NCI-H446 (cell line): ENCODE measurements at regions not wholly inside any gene's neighbourhood (a gene's known extent, or its start where the extent isn't known, plus 50 kb on each side); places are given as distances from the start of the nearest gene placed in this dataset.

Source experiments
- DNase-seq, 2 experiments: peaks; one replicate each; lab custom pipeline; 2025; lab: John Stamatoyannopoulos, UW

DNA sequence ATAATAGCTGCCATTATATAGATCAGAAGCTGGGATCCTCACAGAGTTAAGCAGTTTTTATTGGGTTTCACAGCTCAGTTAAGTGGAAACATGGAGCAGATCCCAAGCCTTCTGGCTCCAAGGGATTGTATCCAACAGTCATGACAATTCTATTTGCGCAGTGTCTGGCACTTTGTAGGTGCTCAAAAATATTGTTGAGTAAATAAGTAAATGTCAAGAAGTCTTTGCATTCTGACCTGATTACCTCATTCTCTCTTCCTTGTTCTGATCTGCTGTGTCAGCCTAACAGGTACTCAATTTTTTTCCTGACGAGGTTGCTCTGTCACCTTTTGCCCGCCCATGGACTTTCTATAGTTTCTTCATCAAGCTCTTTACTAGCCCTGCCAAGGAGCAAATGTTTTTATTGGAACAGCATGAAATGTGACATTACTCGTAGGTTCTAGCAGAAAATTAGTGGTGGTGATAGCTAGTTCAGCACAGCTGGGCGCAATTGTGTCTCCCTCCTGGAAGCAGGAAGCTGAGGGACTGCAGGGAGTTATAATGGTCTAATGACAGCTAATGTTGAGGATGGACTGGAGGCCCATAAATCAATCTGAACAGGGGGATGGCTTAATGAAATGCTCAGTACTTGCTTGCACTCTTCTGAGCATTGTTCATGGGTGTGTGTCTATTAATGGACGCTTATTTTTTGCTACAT is 680.2 kb downstream of the CCSER2 start:
- DNase-seq = peak in 1 of 2 experiments; percentile 26

DNA sequence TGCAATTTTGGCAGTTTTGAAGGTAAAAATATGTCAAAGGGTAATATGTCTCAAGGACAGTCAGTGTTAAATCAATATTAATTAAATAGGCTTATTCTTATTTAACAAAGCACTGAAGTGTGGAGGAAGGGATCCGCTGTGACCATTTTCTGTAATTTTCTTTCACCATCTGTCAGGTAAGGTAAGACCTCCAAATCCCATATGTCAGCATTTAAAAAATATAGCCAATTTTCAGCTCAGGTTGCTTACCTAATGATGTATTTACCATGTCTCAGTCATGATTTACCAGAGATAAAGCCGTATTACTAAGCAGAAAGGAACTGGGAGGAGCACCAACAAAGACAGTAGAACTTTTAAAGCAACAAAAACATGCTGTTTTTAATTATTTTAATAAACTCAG is 683.9 kb downstream of the CCSER2 start:
- DNase-seq = no peak

DNA sequence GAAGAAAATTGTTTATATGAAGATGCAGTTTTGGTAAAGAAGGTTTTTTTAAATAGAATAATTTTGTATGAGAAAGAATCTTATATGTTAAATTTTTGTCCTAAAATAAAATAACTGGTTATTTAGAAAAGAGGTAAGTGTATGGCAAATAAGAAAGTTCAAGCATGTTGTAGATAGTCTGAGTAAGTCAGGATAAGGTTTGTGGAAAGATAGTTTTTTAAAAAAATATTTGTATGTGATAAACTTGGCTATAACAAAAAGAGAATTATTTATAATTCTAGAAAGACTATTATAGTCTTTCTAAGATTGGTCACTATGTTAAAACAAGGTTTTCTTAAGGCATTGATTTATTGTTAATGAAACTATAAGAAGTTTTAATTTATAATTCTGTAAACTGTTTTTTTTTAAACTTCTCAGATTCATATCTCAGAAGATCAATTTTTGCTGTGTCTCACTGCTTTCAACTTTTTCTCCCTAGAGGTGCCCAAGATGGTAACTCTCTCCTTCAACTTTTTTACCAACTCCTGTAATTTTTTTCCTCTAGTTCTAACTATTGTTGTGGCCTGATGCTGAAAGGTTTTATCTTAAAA is 698.6 kb downstream of the CCSER2 start:
- DNase-seq = no peak

DNA sequence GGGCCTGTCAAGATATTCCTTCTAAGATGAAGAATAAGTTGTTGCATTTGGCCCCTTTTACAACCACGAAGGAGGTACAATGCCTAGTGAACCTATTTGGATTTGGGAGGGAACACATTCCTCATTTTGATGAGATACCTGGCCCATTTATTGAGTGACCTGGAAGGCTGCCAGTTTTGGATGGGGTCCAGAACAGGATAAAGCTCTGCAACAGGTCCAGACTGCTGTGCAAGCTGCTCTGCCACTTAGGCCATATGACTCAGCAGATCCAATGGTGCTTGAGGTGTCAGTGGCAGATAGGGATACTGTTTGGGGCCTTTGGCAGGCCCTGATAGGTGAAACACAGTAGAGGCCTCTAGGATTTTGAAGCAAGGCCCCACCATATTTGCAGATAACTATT is 704.6 kb downstream of the CCSER2 start:
- DNase-seq = no peak

DNA sequence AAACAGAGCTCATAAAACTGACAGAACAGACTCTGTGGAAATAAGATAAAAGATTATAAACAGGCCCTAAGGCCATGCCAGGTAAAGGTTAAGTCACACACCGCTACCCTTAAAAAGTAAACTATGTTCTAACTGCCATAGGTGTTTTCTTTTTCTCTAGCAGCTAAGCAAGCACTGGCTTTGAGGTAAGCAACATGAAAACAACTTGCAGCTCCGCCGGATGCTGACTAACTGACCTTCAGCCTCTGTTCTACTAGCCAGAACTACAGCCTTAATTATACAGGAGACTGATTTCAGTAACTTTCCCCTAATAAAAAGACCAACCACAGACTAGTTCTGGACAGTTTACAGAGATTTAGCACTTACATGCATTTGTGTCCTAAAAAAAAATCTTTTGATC is 708.3 kb downstream of the CCSER2 start:
- DNase-seq = no peak

DNA sequence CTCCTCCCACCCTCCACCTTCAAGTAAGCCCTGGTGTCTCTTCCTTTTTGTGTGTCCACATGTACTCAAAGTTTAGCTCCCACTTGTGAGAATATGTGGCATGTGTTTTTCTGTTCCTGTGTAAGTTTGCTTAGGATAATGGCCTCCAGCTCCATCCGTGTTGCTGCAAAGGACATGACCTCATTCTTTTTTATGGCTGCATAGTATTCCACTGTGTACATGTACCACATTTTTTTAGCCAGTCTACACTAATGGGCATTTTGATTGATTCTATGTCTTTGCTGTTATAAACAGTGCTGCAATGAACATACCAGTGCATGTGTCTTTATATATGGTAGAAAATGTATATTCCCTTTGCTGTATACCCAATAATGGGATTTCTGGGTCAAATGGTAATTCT is 710.9 kb downstream of the CCSER2 start:
- no peak for DNase-seq

DNA sequence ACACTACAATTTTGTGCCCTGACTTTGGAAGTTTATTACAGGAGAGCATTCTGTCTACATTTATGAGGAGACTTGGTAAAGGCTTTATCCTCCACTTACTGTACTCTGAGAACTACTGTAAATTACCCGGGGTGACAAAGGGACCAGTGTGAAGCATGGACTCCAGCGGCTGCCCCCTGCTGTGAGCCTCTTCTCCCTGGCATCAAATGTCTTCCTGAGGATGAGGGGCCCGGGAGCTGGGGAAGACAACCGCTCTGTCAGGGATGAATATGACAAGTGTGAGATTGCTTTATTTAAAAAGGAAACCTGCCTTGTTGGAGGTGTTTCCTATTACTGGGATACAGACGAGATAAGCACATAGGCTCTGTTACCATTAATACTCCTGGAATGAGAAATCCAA is 714.8 kb downstream of the CCSER2 start:
- no peak for DNase-seq

DNA sequence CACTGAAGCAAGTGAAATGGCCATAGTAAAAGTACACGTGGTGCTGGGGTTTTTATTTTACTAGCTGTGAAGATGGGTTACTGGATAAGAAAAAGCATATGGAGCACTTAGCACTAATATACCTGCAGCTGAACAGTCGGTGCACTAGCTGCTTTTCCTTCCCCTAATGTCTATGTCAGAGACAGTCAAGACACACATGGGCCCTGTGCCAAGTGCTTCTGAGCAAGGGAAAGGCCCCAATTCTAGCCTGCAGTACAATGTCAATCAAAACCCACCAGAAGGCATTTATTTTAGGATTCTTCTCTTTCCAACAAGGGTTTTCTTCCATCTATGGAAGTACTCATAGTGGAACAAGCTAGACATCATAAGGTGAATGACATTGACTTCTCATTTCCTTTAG is 716.7 kb downstream of the CCSER2 start:
- peak in 1 of 2 experiments; percentile 1 for DNase-seq

DNA sequence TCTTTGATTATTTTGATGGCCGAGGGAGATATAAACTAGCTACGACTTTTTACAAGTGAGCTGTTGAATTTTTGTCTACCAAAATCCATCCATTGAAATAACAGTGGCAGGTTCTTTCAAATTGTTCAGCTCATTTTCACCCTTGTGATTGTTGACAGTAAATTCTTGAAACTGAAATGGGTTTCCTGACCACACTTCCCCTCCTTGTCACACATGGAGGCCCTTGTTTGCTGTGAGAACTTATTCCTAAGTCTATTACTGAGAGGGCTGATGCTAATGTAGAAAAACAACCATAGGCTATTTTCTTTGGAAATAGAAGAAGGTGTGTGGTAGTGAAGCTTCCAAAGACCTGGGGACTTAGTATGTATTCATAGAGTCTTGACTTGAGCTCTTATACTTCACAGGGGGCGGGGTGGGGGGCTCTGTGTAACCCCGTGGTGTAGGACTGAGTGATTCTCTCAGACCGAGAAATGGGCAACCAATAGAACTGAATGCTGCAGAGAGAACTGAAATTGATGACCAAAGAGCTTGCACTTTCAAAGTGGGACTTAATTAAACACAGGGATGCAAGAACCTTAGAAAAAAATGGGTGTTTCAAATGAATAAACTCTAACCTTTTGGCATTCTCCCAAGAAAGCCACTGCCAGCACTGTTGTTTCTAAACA is 718.9 kb downstream of the CCSER2 start:
- DNase-seq = no peak

DNA sequence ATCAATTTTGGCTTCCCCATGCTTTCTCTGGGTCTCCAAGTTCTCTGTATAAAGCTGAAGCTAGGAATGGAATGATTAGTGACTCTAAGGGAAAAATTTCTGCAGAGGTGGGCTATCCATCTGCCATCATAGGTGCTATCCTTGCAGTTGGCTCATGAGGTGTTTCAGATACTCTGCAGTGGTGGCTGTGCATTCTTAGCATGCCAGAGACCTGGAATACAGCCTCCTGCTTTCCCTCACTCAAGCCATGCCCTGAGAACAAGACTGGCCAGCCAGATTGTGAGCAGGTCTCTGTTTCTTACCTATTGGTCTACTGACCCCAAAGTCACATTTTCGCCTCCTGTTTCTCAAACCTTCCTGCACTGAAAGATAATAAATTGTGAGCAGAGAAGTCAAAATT is 719.6 kb downstream of the CCSER2 start:
- no peak for DNase-seq

DNA sequence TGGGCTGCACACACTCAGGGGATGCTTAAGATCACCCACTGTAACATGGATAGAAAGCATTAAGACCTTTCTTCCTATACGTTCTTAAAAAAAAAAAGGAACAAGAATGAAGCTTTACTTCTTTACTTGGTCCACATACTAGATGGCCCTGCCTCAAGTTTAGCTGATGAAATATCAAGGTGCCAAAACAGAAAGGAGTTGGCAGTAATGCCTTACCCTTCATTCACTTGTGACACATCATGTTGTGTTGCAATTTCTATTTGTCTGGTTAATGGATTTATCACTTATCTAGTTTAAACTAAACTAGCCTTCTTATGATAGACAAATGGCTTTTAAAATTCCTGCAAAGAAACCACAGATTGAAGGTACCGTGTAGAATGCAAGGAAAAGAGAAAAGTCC is 720.3 kb downstream of the CCSER2 start:
- no peak for DNase-seq

DNA sequence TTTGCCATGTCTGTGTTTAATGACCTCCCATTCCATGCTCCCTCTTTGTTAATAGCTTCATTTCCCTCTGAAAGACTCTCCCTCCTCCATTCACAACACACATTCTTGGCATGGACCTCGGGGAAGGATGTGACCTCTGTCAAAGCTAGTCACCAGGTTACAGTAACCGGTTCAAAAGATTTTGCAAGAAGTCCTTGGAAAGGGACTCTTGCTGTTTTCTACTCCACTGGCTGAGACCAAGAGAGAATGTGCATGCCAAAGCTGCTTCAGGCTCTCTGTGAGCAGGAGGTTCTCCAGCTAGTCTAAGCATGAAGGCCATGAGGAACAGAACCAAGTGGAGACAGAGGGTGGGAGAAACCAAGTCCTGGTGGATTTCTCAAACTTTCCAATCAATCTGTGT is 732.6 kb downstream of the CCSER2 start:
- no peak for DNase-seq

DNA sequence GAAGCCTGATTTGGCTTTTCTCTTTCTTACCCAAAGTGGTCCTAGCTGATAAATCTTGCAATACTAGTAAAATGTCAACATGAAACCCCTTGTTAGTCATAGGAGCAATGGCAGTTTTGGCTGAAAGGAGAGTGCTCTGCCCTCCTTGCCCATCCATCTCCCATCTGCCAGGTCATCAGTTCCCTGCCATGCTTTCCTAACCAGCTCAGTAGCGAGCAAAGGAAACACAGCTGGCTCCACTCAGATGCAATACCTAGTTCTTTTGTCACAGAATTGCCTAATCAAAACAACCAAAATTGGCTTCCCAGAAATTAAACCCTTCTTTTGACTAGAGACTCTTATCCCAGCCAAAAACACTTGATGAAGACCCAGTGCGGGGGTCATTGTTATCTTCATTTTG is 733.0 kb downstream of the CCSER2 start:
- DNase-seq = no peak

DNA sequence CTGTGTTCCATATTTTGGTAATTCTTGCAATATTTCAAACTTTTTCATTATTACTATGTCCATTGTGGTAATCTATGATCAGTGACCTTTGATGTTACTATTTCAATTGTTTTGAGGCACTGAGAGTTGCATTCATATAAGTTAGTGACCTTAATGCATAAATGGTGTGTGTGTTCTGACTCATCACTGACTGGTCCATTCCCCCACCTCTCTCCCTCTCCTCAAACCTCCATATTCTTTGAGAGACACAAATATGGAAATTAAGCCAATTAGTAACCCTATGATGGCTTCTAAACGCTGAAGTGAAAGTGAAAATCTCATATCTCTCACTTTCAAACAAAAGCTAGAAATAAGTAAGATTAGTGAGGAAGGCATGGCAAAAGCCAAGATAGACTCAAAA is 739.6 kb downstream of the CCSER2 start:
- no peak for DNase-seq

DNA sequence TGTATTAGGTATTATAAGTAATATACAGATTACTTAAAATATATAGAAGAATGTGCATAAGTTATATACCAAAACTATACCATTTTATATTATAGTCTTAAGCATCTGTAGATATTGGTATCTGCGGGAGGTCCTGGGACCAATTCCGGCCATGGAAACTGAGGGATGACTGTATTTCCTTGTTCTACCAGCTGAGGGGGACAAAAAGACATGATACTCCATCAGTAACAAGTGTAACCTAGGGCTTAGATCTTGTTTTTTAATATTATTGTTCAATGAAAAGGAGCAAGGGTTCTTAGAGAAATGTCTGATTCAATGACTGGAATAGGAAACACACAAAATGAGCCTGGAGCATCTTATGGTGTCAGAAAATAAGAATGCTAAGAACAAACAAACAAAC is 752.5 kb downstream of the CCSER2 start:
- DNase-seq = no peak

DNA sequence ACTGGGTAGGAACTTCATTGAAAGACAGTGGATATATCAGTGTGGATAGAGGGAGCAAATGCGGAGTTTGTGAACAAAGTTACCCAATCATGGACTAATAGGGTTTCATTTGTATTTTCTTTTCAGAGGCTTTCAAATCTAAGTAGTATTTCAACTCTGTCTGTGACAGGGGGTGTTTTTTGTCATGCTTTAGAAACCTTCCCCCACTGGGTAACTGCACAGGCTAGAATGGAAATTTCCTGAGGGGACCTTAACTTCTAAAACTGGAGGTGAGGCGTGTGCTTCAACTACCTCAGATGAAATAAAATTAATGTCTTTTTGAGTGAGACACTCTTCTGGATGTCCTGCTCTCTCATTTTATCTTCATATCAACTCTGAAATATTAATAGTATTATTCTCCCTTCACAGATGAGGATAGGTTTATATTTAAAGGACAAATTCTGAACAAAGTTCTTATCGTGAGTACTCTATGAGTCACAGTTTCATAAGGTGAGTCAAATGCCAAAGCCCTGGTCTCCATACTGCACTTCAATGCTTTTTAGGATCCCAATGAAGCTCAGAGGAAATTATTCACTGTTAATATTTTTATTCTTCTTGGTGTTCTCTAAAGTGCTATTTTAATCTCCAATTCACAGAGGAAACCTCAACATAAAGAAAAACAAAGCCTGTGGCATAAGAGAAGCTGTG is 770.6 kb downstream of the CCSER2 start:
- DNase-seq = no peak

DNA sequence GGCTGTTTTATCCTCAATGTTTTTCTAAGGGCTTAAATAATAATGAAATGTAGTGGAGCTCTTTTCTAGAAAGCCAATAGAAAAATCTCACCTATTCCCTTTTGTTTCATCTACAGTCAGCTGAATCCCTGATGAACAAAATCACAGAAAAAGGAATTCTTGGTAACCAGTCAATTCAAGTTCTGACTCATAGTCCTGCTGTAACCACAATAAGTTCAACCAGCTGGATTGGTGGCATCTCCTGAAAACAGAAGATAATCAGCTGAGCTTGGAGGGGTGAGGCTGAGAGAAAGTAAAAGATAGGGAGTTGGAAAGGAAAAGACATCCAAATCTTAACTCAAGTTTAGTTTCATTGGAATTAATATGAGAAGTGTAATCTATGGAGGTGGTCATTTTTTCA is 772.1 kb downstream of the CCSER2 start:
- peak in 1 of 2 experiments; percentile 6 for DNase-seq

DNA sequence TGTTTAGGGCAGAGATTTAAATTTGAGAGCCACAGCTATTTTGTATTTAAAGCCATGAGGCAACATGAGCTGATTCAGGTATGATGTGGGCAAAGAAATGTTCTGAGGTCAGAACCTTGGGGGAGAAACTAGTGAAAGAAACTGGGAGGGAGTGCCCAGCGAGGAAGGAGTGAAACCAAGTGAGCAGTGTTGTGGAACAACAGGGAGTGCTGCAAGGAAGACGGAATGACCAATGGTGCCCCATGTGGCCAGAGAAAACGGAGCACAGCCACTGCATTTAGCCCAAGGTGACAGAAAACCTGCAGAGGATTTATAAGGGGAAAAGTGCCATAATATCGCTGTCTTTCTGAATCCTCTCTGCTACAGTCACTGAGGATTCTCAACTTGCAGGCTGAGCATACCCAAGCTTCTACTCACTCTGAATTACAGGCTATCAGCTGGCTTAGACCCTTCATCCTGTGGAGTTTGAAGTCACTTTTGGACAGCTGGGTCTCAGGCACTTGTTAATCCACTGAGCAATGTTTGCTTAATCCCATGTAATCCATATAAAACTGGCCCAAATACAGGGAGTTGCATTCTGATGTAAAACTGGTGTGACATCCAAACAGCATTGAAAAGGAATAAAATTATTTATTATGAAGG is 777.3 kb downstream of the CCSER2 start:
- DNase-seq = no peak

DNA sequence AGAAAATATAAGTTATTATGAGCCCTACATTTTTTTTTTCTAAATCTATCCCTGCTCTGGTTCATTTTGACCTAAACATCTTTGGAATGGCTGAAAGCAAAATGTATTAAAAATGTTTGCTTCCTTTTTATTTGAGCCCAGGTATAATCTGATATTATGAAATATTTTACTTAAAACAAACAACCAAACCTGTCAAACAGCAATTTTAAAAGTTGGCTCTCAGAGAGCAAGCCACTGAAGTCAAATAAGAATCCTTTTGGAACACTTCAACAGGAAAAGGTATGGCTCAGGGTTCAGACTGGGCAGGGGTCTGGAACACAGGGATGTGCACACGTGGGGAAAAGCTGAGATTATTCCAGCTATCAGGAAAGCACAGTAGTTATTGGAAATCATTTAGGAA is 782.9 kb downstream of the CCSER2 start:
- no peak for DNase-seq

DNA sequence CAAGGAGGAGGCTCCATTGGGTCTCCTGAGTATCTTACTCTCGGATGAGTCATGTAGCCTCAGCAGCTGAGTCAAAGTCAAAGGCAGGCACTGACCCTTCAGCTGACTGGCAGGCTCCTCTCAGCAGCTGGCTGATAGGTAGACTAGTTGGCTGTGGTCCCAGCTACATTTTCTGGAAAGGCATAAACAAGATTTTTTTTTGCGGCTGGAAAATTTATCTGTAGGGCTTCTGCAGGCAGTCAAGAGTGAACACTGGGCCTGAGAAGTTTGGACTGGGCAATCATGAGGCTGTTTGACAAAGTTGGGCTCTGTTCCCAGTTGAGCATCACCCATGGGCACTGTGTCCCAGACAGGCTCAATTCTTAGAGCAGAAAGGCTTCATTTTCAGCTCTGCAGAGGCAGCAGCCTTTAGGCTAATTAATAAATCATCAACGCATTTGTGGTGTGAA is 796.2 kb downstream of the CCSER2 start:
- peak; percentile 55 to 81 for DNase-seq

DNA sequence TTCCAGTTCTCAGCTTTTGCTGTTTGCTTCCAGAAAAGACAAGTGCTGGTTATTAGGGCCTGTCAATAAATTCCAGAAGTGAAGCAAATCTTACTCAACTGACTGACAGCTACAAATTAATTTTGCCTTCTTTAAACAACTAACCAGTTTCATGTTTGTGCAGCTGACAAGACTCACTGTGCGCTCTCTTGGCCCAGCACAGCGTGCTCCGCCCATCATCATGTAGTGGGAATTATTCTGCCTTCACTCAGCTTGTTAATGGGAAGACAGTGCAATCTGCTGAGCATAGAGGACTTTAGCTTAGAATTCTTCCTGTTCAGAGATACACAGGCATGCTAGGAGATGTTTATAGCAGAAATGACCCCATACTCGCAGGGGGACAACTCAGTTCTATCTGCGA is 808.9 kb downstream of the CCSER2 start:
- DNase-seq = no peak

DNA sequence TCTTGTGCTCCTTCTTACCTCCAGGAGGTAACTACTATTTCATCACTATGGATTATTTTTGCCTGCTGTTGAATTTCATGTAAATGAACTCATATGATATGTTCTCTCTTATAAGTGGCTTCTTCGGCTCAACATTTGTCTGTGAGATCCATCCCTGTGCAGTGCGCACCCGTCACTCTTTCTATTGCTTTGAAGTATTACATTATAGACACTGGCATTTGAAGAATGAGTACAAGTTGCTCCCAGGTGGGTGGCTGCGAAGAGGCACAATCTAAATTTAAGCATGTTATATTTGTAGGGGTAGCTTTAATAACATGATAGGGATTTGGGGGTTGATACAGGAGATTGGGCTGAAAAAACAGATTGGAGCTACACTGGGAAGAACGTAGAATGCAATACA is 809.7 kb downstream of the CCSER2 start:
- DNase-seq = no peak
